GM12878 (cell line): ENCODE measurements at regions not wholly inside any gene's neighbourhood (a gene's known extent, or its start where the extent isn't known, plus 50 kb on each side); places are given as distances from the start of the nearest gene placed in this dataset.

Experiments used
- ATAC-seq: fragments of 200-7000 bp; cut with Tn5 transposase; 3 replicates; pipeline ENCODE4 v1.9.1; 2020; ENCODE audit warnings: mild to moderate bottlenecking, moderate library complexity
- BruUV-seq: library from RNA; stranded (reverse); fragments of 400-500 nt; replicated peaks from 2 replicates; lab custom pipeline; 2021; lab: Mats Ljungman, UMichigan
- CTCF ChIA-PET: fragments of 300-600 bp; sonication (Branson Sonifier 250); formaldehyde crosslinking; extraction: SDS; loops from one replicate; lab custom pipeline; 2021; ENCODE audit warnings: inconsistent platforms; lab: Yijun Ruan, JAX
- POLR2A ChIA-PET: fragments of 350-600 bp; formaldehyde crosslinking; extraction: SDS; loops from one replicate; lab custom pipeline; 2021; ENCODE audit warnings: inconsistent platforms; lab: Charles Lee
- RAD21 ChIA-PET: fragments of 300-600 bp; sonication (Branson Sonifier 250); formaldehyde crosslinking; loops from one replicate; lab custom pipeline; 2023; ENCODE audit warnings: antibody characterized with exemption; ENCODE audit not compliant: unreplicated experiment; lab: Charles Lee
- SMC1A ChIA-PET: fragments of 300-600 bp; sonication (Branson Sonifier 250); formaldehyde crosslinking; loops from one replicate; lab custom pipeline; 2023; ENCODE audit not compliant: unreplicated experiment, uncharacterized antibody; lab: Charles Lee
- DNase-seq: peaks from one replicate; pipeline ENCODE4 v3.0.0-alpha.2; 2011; ENCODE audit warnings: low read depth, low spot score
- FAIRE-seq: peaks from 3 replicates; lab custom pipeline; 2011; peaks lifted over from hg19 to GRCh38; lab: Jason Lieb, UNC
- H2AFZ ChIP-seq: 2 replicates; pipeline ENCODE4 v1.6.0; 2011; ENCODE audit warnings: low read depth, low read length, control low read depth; ENCODE audit not compliant: control insufficient read depth
- H3K27ac ChIP-seq: 2 replicates; pipeline ENCODE4 v1.5.1; 2011; ENCODE audit warnings: control low read depth; ENCODE audit not compliant: control insufficient read depth, insufficient read depth
- H3K27me3 ChIP-seq, 2 experiments: replicated peaks in 1 of 2; 2 replicates each; pipeline versions ENCODE4 v1.6.0 to v1.6.1; 2011; ENCODE audit warnings: low read length in 1 of 2; ENCODE audit not compliant: control insufficient read depth in 2 of 2, insufficient read depth in 2 of 2
- H3K36me3 ChIP-seq, 2 experiments: 2 replicates each; pipeline ENCODE4 v1.5.1; 2011; ENCODE audit warnings: low read length in 1 of 2; ENCODE audit not compliant: control insufficient read depth in 2 of 2, insufficient read depth in 2 of 2
- H3K4me1 ChIP-seq: 2 replicates; pipeline ENCODE4 v1.6.1; 2011; ENCODE audit warnings: mild to moderate bottlenecking, low read length, moderate library complexity, mixed read lengths; ENCODE audit not compliant: control insufficient read depth, insufficient read depth
- H3K4me2 ChIP-seq: 2 replicates; pipeline ENCODE4 v1.6.0; 2011; ENCODE audit warnings: control low read depth; ENCODE audit not compliant: control insufficient read depth, insufficient read depth
- H3K4me3 ChIP-seq: fragments of 200-600 bp; sonication (generic); 2 replicates; pipeline ENCODE4 v1.5.1; 2016
- H3K79me2 ChIP-seq: 2 replicates; pipeline ENCODE4 v1.6.0; 2011; ENCODE audit warnings: low read length; ENCODE audit not compliant: control insufficient read depth, insufficient read depth
- H3K9ac ChIP-seq: 2 replicates; pipeline ENCODE4 v1.8.0; 2011; ENCODE audit warnings: low read length, control low read depth, mixed read lengths; ENCODE audit not compliant: control insufficient read depth, insufficient read depth
- H3K9me3 ChIP-seq: replicated peaks from 3 replicates; pipeline ENCODE4 v1.5.1; 2011; ENCODE audit warnings: mild to moderate bottlenecking, low read length; ENCODE audit not compliant: control insufficient read depth, insufficient read depth
- H4K20me1 ChIP-seq: 2 replicates; pipeline ENCODE4 v1.6.0; 2011; ENCODE audit not compliant: control insufficient read depth, insufficient read depth
- BACH1 ChIP-seq: fragments of 450-650 bp; IDR thresholded peaks from 2 replicates; pipeline ENCODE4 v1.6.1; 2017; ENCODE audit warnings: mild to moderate bottlenecking, borderline replicate concordance
- CUX1 ChIP-seq: IDR thresholded peaks from 2 replicates; pipeline ENCODE4 v1.6.1; 2012; ENCODE audit warnings: improper control_type of control experiment, low read depth, low read length; ENCODE audit not compliant: insufficient replicate concordance
- NR2C1 ChIP-seq: fragments of 450-650 bp; IDR thresholded peaks from 2 replicates; pipeline ENCODE4 v1.6.1; 2017; ENCODE audit warnings: antibody characterized with exemption, mild to moderate bottlenecking, moderate library complexity
- WGBS: methylation state at CpG from one replicate; pipeline ENCODE4 v1.1.6; 2016; ENCODE audit warnings: low lambda C conversion rate; ENCODE audit not compliant: insufficient replicate concordance, insufficient coverage; ENCODE audit errors: missing lambda C conversion rate; 5-methylcytosine and 5-hydroxymethylcytosine counted together
- in situ Hi-C: fragments of 300-500 bp; cut with MboI; formaldehyde crosslinking; loops from 9 replicates; pipeline ENCODE4 v1.14.3; 2018; ENCODE audit warnings: mixed read lengths
- intact Hi-C: fragments of 100-400 bp; cut with micrococcal nuclease; formaldehyde crosslinking; loops from one replicate; pipeline ENCODE4 v1.14.2; 2022; ENCODE audit not compliant: unreplicated experiment
- TF ChIP-seq, protein P1 (sequence below), 3 experiments: IDR thresholded peaks in 2 of 3; conservative IDR thresholded peaks in 1 of 3; 2 replicates each; pipeline ENCODE4 v1.5.1; 2011; ENCODE audit warnings: low read depth in 3 of 3, low read length in 3 of 3, mild to moderate bottlenecking in 3 of 3, control low read depth in 2 of 3, moderate library complexity in 2 of 3, inconsistent platforms in 1 of 3, mixed read lengths in 1 of 3; ENCODE audit not compliant: control insufficient read depth in 2 of 3, insufficient read depth in 1 of 3; ENCODE audit errors: extremely low read depth in 1 of 3

GRCh38 chr12:46893434-46893833, 67.6 kb upstream of the SLC38A4 start:
- Histone ChIP-seq H3K9ac (no peak overlapping the region), H3K27ac (no peak overlapping the region), H4K20me1 (no peaks in the 10 kb centered on the region), H3K4me1 (no peaks in the 10 kb centered on the region), H3K36me3 (no peaks in the 10 kb centered on the region), H2AFZ (no peak overlapping the region), H3K9me3 (no peaks in the 10 kb centered on the region), H3K4me3 (no peak overlapping the region), H3K27me3 (no peaks in the 10 kb centered on the region), H3K4me2 (no peak overlapping the region), H3K79me2 (no peaks in the 10 kb centered on the region)
- intact Hi-C loops (no loop called here), in situ Hi-C loops (no loop called here)
- ATAC-seq (no peak), DNase-seq (no peak), FAIRE-seq (no peak)
- SMC1A ChIA-PET = no interaction called here
- POLR2A ChIA-PET = interaction anchor here (0.7 kb wide), 1 partner anchor 220 kb away, joined by 3 read pairs; no protein-coding TSS in a partner anchor
- no TSS peak for BruUV-seq
- TF ChIP-seq BACH1 (no peak), CUX1 (no peak), NR2C1 (no peak)
- TF ChIP-seq, protein P1, sequence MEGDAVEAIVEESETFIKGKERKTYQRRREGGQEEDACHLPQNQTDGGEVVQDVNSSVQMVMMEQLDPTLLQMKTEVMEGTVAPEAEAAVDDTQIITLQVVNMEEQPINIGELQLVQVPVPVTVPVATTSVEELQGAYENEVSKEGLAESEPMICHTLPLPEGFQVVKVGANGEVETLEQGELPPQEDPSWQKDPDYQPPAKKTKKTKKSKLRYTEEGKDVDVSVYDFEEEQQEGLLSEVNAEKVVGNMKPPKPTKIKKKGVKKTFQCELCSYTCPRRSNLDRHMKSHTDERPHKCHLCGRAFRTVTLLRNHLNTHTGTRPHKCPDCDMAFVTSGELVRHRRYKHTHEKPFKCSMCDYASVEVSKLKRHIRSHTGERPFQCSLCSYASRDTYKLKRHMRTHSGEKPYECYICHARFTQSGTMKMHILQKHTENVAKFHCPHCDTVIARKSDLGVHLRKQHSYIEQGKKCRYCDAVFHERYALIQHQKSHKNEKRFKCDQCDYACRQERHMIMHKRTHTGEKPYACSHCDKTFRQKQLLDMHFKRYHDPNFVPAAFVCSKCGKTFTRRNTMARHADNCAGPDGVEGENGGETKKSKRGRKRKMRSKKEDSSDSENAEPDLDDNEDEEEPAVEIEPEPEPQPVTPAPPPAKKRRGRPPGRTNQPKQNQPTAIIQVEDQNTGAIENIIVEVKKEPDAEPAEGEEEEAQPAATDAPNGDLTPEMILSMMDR (IDR thresholded peaks at IDR 0.05 in 2 of 3, conservative IDR thresholded peaks at IDR 0.05 in 1 of 3; ENCODE audit: control insufficient read depth in 2 of 3, extremely low read depth in 1 of 3, insufficient read depth in 1 of 3, low read depth in 3 of 3, low read length in 3 of 3) = no peak
- RAD21 ChIA-PET = no interaction called here
- WGBS = 30% methylated on average over 1 of the region's 1 CpG
- CTCF ChIA-PET = interaction anchor here (1.1 kb wide), 1 partner anchor 91 kb away, joined by 3 read pairs; no protein-coding TSS in a partner anchor
